Activated CD8-positive, alpha-beta T cell treated with anti-CD3 and anti-CD28 coated beads for 36 hours (primary cell): ENCODE measurements at regions not wholly inside any gene's neighbourhood (a gene's known extent, or its start where the extent isn't known, plus 50 kb on each side); places are given as distances from the start of the nearest gene placed in this dataset.

Source experiments
- ATAC-seq: fragments of 200-7000 bp; cut with Tn5 transposase; one replicate; pipeline ENCODE4 v1.10.0; 2021; ENCODE audit warnings: mild to moderate bottlenecking, moderate library complexity
- CTCF ChIA-PET: fragments of 350-600 bp; sonication (Branson Sonifier 250); formaldehyde crosslinking; loops from one replicate; lab custom pipeline; 2021; ENCODE audit warnings: antibody characterized with exemption; lab: Charles Lee
- POLR2A ChIA-PET: fragments of 350-600 bp; sonication (Branson Sonifier 250); formaldehyde crosslinking; loops from one replicate; lab custom pipeline; 2021; ENCODE audit warnings: antibody characterized with exemption; lab: Charles Lee
- DNase-seq: peaks from one replicate; pipeline ENCODE4 v3.0.0-alpha.2; 2020
- H3K27ac Mint-ChIP-seq: one replicate; pipeline ENCODE4 v1.8.0; 2021; ENCODE audit warnings: mild to moderate bottlenecking, mixed read lengths
- H3K27me3 Mint-ChIP-seq: one replicate; pipeline ENCODE4 v1.8.0; 2021; ENCODE audit warnings: mixed read lengths
- H3K36me3 Mint-ChIP-seq: one replicate; pipeline ENCODE4 v1.8.0; 2021; ENCODE audit warnings: low read depth, mixed read lengths
- H3K4me1 Mint-ChIP-seq: one replicate; pipeline ENCODE4 v1.8.0; 2021; ENCODE audit warnings: low read depth, mixed read lengths
- H3K4me3 Mint-ChIP-seq: one replicate; pipeline ENCODE4 v1.8.0; 2021; ENCODE audit warnings: mild to moderate bottlenecking, moderate library complexity, mixed read lengths
- H3K9me3 Mint-ChIP-seq: one replicate; pipeline ENCODE4 v1.8.0; 2021; ENCODE audit warnings: mixed read lengths
- intact Hi-C: fragments of 100-400 bp; cut with micrococcal nuclease; formaldehyde crosslinking; loops from one replicate; pipeline ENCODE4 v1.10.0; 2022
- TF ChIP-seq, protein P1 (sequence below): fragments of 200-600 bp; IDR thresholded peaks from one replicate; pipeline ENCODE4 v1.8.0; 2022; ENCODE audit warnings: antibody characterized with exemption, mild to moderate bottlenecking

DNA sequence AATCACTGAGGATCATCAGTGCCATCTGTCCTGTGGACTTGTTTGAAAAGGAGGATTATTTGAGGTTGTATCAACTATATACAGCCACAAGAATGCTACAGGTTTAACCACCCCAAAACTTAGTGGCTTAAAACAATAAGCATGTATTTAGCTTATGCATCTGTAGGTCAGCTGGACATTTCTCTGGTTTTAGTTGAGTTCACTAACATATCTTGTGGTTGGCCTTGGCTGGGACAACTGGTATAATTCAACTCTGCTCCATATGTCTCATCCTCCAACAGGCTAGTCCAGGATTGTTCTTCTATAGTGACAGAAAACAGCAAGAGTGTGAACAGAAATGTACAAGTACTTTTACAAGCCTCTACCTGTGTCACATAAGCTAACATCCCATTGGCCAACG is 49.9 kb upstream of the SOX6 start:
- no peak overlapping the region for H3K27ac Mint-ChIP-seq
- CTCF ChIA-PET = interaction anchor here (1.5 kb wide), 1 partner anchor 207 kb away, joined by 4 read pairs; no protein-coding TSS in a partner anchor
- DNase-seq (no peak), ATAC-seq (no peak)
- H3K4me1 Mint-ChIP-seq = no peaks in the 10 kb centered on the region
- H3K4me3 Mint-ChIP-seq = no peak overlapping the region
- intact Hi-C loops = no loop called here
- POLR2A ChIA-PET = no interaction called here
- no peaks in the 10 kb centered on the region for H3K9me3 Mint-ChIP-seq
- H3K36me3 Mint-ChIP-seq = no peaks in the 10 kb centered on the region
- no peaks in the 10 kb centered on the region for H3K27me3 Mint-ChIP-seq
- TF ChIP-seq, protein P1, sequence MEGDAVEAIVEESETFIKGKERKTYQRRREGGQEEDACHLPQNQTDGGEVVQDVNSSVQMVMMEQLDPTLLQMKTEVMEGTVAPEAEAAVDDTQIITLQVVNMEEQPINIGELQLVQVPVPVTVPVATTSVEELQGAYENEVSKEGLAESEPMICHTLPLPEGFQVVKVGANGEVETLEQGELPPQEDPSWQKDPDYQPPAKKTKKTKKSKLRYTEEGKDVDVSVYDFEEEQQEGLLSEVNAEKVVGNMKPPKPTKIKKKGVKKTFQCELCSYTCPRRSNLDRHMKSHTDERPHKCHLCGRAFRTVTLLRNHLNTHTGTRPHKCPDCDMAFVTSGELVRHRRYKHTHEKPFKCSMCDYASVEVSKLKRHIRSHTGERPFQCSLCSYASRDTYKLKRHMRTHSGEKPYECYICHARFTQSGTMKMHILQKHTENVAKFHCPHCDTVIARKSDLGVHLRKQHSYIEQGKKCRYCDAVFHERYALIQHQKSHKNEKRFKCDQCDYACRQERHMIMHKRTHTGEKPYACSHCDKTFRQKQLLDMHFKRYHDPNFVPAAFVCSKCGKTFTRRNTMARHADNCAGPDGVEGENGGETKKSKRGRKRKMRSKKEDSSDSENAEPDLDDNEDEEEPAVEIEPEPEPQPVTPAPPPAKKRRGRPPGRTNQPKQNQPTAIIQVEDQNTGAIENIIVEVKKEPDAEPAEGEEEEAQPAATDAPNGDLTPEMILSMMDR = no peak
